CD14-positive monocyte (primary cell): ENCODE measurements at regions not wholly inside any gene's neighbourhood (a gene's known extent, or its start where the extent isn't known, plus 50 kb on each side); places are given as distances from the start of the nearest gene placed in this dataset.

ENCODE experiments used
- DNase-seq, 3 donors: peaks; one replicate each; pipeline ENCODE4 v3.0.0-alpha.2; 2011 to 2022
- H2AFZ ChIP-seq: 2 replicates; pipeline ENCODE4 v1.6.0; 2012; ENCODE audit warnings: mild to moderate bottlenecking, low read depth, low read length, inconsistent platforms; ENCODE audit not compliant: insufficient read depth, poor library complexity, severe bottlenecking
- H3K27ac ChIP-seq, 2 donors: 1 replicate in 1 of 2; 2 replicates in 1 of 2; pipeline ENCODE4 v1.5.1; 2012 to 2013; ENCODE audit warnings: low read length in 2 of 2, control low read depth in 1 of 2, inconsistent platforms in 1 of 2, low read depth in 1 of 2, mild to moderate bottlenecking in 1 of 2
- H3K27me3 ChIP-seq, 2 donors: one replicate each; pipeline versions ENCODE4 v1.6.0 to v1.6.1; 2011 to 2013; ENCODE audit warnings: low read length in 2 of 2; ENCODE audit not compliant: control insufficient read depth in 2 of 2, insufficient read depth in 2 of 2
- H3K36me3 ChIP-seq, 2 donors: replicated peaks in 1 of 2; 1 replicate in 1 of 2; 2 replicates in 1 of 2; pipeline versions ENCODE4 v1.5.1 to v1.6.1; 2012 to 2013; ENCODE audit warnings: low read length in 2 of 2, control low read depth in 1 of 2, inconsistent platforms in 1 of 2, mild to moderate bottlenecking in 1 of 2; ENCODE audit not compliant: insufficient read depth in 2 of 2, control insufficient read depth in 1 of 2
- H3K4me1 ChIP-seq, 2 donors: 1 replicate in 1 of 2; 2 replicates in 1 of 2; pipeline versions ENCODE4 v1.5.1 to v1.6.1; 2012 to 2013; ENCODE audit warnings: low read length in 2 of 2, control low read depth in 1 of 2, inconsistent platforms in 1 of 2, mild to moderate bottlenecking in 1 of 2, moderate library complexity in 1 of 2; ENCODE audit not compliant: insufficient read depth in 2 of 2, control insufficient read depth in 1 of 2
- H3K4me2 ChIP-seq: replicated peaks from 2 replicates; pipeline ENCODE3; 2012; ENCODE audit warnings: low read length, moderate library complexity, mild to moderate bottlenecking; ENCODE audit not compliant: poor library complexity, severe bottlenecking; ENCODE audit errors: extremely low read depth
- H3K4me3 ChIP-seq, 3 experiments: fragments of 200-600 bp in 1 of 3; sonication (generic) in 1 of 3; replicated peaks in 1 of 3; 1 replicate in 2 of 3; 2 replicates in 1 of 3; pipeline ENCODE4 v1.5.1; 2011 to 2013; ENCODE audit warnings: low read length in 3 of 3, mild to moderate bottlenecking in 3 of 3, control low read depth in 2 of 3, low read depth in 2 of 3, inconsistent platforms in 1 of 3, moderate library complexity in 1 of 3
- H3K79me2 ChIP-seq: 2 replicates; pipeline ENCODE4 v1.6.0; 2012; ENCODE audit warnings: mild to moderate bottlenecking, control low read depth, inconsistent platforms, low read length, moderate library complexity; ENCODE audit not compliant: insufficient read depth
- H3K9ac ChIP-seq: 2 replicates; pipeline ENCODE4 v1.6.0; 2017; ENCODE audit warnings: low read length, mild to moderate bottlenecking; ENCODE audit not compliant: insufficient read depth, poor library complexity, severe bottlenecking
- H3K9me3 ChIP-seq, 2 donors: replicated peaks in 1 of 2; 1 replicate in 1 of 2; 2 replicates in 1 of 2; pipeline versions ENCODE4 v1.5.1 to v1.6.1; 2012 to 2013; ENCODE audit warnings: low read length in 2 of 2, control low read depth in 1 of 2; ENCODE audit not compliant: control insufficient read depth in 1 of 2, insufficient read depth in 1 of 2
- H4K20me1 ChIP-seq: 2 replicates; pipeline ENCODE4 v1.6.0; 2012; ENCODE audit warnings: mild to moderate bottlenecking, low read length, control low read depth, moderate library complexity; ENCODE audit not compliant: insufficient read depth
- H3K27ac Mint-ChIP-seq, 7 donors: one replicate each; pipeline ENCODE4 v1.8.0; 2020; ENCODE audit warnings: mild to moderate bottlenecking in 7 of 7, mixed read lengths in 7 of 7, moderate library complexity in 6 of 7, inconsistent platforms in 2 of 7
- H3K27me3 Mint-ChIP-seq, 3 donors: one replicate each; pipeline ENCODE4 v1.8.0; 2021 to 2022; ENCODE audit warnings: low read depth in 3 of 3, mild to moderate bottlenecking in 3 of 3, mixed read lengths in 3 of 3, moderate library complexity in 3 of 3, inconsistent platforms in 1 of 3
- H3K36me3 Mint-ChIP-seq, 2 donors: one replicate each; pipeline ENCODE4 v1.8.0; 2020; ENCODE audit warnings: mixed read lengths in 2 of 2, inconsistent platforms in 1 of 2, mild to moderate bottlenecking in 1 of 2
- H3K4me1 Mint-ChIP-seq: one replicate; pipeline ENCODE4 v1.8.0; 2020; ENCODE audit warnings: mild to moderate bottlenecking, mixed read lengths
- H3K4me3 Mint-ChIP-seq, 2 donors: one replicate each; pipeline ENCODE4 v1.8.0; 2020; ENCODE audit warnings: mild to moderate bottlenecking in 2 of 2, mixed read lengths in 2 of 2, moderate library complexity in 1 of 2
- H3K9me3 Mint-ChIP-seq, 7 donors: one replicate each; pipeline ENCODE4 v1.8.0; 2020 to 2022; ENCODE audit warnings: mixed read lengths in 7 of 7, mild to moderate bottlenecking in 6 of 7, moderate library complexity in 6 of 7, inconsistent platforms in 2 of 7
- CTCF ChIP-seq: fragments of 200-600 bp; IDR thresholded peaks from one replicate; pipeline ENCODE4 v1.8.0; 2022; ENCODE audit warnings: antibody characterized with exemption, mild to moderate bottlenecking
- WGBS: methylation state at CpG from one replicate; pipeline ENCODE4 v1.1.5; 2013; ENCODE audit warnings: missing lambda C conversion rate; ENCODE audit not compliant: insufficient coverage; 5-methylcytosine and 5-hydroxymethylcytosine counted together
- intact Hi-C, 2 donors: fragments of 100-400 bp; cut with micrococcal nuclease; formaldehyde crosslinking; loops; one replicate each; pipeline versions ENCODE4 v1.15.0 to v1.15.1; 2023

GRCh38 chr5:23606927-23607326 is 99.5 kb downstream of the PRDM9 start:
- peaks cover 0 to 4% of the 10 kb centered on the region in 2 donors for H3K9me3 ChIP-seq
- intact Hi-C loops: no loop called here

GRCh38 chr5:23612701-23613100 is 105.3 kb downstream of the PRDM9 start:
- Histone ChIP-seq H3K27ac (no peak overlapping the region), H3K27me3 (no peaks in the 10 kb centered on the region), H3K9ac (no peak overlapping the region), H3K4me2 (no peak overlapping the region), H2AFZ (no peak overlapping the region), H3K4me1 (no peaks in the 10 kb centered on the region), H3K9me3 (peaks cover 7 to 8% of the 10 kb centered on the region in 2 donors), H4K20me1 (no peaks in the 10 kb centered on the region), H3K79me2 (no peaks in the 10 kb centered on the region), H3K36me3 (no peaks in the 10 kb centered on the region), H3K4me3 (no peak overlapping the region)
- Mint-ChIP-seq H3K4me1 (no peaks in the 10 kb centered on the region), H3K9me3 (peaks cover 0 to 9% (median 4%) of the 10 kb centered on the region in 7 donors), H3K36me3 (no peaks in the 10 kb centered on the region), H3K27ac (no peak overlapping the region), H3K4me3 (no peak overlapping the region), H3K27me3 (peaks cover 0 to 1% (median 0%) of the 10 kb centered on the region in 3 donors)
- no CpG with 5 or more reads among the region's 2 CpGs for WGBS
- TF ChIP-seq CTCF: no peak
- intact Hi-C loops: no loop called here
- DNase-seq: no peak

More at GRCh38 chr5:23606927-23607326, 99.5 kb downstream of the PRDM9 start:
- no peaks in the 10 kb centered on the region for H4K20me1 ChIP-seq
- H3K4me2 ChIP-seq: no peak overlapping the region
- H3K27me3 Mint-ChIP-seq: no peaks in the 10 kb centered on the region
- no peaks in the 10 kb centered on the region for H3K36me3 ChIP-seq
- no peak overlapping the region for H3K4me3 ChIP-seq
- H3K27ac Mint-ChIP-seq: no peak overlapping the region
- no peak for TF ChIP-seq CTCF
- no peak overlapping the region for H3K4me3 Mint-ChIP-seq
- H3K4me1 Mint-ChIP-seq: no peaks in the 10 kb centered on the region
- no peaks in the 10 kb centered on the region for H3K79me2 ChIP-seq
- H3K4me1 ChIP-seq: no peaks in the 10 kb centered on the region
- no peaks in the 10 kb centered on the region for H3K36me3 Mint-ChIP-seq
- H3K9ac ChIP-seq: no peak overlapping the region
- no peaks in the 10 kb centered on the region for H3K27me3 ChIP-seq
- DNase-seq: no peak
- H2AFZ ChIP-seq: no peak overlapping the region
- H3K9me3 Mint-ChIP-seq: peaks cover 0 to 7% (median 1%) of the 10 kb centered on the region in 7 donors
- WGBS: no CpG with 5 or more reads among the region's 2 CpGs
- H3K27ac ChIP-seq: no peak overlapping the region
